ENCODE measurements at regions not wholly inside any gene's neighbourhood (a gene's known extent, or its start where the extent isn't known, plus 50 kb on each side); places are given as distances from the start of the nearest gene placed in this dataset.
"Not testable (repeated sequence)": the region's sequence is repeated elsewhere in the genome, so short reads cannot be mapped to it uniquely, and the experiment has no call there.

DNA sequence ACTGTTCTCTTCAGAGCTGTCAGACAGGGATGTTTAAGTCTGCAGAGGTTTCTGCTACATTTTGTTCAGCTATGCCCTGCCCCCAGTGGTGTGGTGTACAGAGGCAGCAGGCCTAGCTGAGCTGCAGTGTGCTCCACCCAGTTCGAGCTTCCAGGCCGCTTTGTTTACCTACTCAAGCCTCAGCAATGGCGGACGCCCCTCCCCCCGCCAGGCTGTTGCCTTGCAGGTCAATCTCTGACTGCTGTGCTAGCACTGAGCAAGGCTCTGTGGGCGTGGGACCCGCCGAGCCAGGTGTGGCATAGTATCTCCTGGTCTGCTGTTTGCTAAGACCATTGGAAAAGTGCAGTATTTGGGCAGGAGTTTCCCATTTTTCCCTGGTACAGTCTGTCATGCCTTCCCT, 1923.1 kb downstream of the LRRC4C start:
- TF ChIP-seq, protein P1, sequence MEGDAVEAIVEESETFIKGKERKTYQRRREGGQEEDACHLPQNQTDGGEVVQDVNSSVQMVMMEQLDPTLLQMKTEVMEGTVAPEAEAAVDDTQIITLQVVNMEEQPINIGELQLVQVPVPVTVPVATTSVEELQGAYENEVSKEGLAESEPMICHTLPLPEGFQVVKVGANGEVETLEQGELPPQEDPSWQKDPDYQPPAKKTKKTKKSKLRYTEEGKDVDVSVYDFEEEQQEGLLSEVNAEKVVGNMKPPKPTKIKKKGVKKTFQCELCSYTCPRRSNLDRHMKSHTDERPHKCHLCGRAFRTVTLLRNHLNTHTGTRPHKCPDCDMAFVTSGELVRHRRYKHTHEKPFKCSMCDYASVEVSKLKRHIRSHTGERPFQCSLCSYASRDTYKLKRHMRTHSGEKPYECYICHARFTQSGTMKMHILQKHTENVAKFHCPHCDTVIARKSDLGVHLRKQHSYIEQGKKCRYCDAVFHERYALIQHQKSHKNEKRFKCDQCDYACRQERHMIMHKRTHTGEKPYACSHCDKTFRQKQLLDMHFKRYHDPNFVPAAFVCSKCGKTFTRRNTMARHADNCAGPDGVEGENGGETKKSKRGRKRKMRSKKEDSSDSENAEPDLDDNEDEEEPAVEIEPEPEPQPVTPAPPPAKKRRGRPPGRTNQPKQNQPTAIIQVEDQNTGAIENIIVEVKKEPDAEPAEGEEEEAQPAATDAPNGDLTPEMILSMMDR (IDR thresholded peaks at IDR 0.05; ENCODE audit: low read length), result not testable (repeated sequence)
- TF ChIP-seq EZH2 (IDR thresholded peaks at IDR 0.05; ENCODE audit: borderline replicate concordance, low read length), result not testable (repeated sequence)
